ENCODE measurements at regions not wholly inside any gene's neighbourhood (a gene's known extent, or its start where the extent isn't known, plus 50 kb on each side); places are given as distances from the start of the nearest gene placed in this dataset.

DNA sequence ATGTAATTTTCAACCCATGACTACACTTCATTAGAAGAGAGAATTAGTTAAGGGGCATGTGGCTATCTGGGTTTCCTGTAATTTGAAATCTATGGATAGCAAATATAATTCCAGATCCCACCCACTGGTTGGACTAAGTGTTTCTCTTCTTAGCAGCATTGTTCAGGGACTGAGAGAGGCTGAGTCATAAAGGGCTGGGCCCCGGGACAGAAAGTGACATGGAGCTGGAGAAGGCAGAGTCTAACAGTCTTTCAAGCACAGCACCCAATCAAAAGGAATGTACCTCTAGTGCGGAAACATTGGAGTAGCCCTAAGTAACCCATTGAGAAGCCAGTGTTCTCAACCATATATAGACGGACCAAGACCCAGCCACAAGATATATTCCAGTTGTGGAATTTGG is 363.9 kb downstream of the DHX35 start:
- ATAC-seq (no peak), DNase-seq (no peak)
- Histone ChIP-seq H3K27ac (ENCODE audit: low read depth, low read length) (no peak overlapping the region), H3K4me1 (ENCODE audit: control insufficient read depth in 2 of 2, insufficient read depth in 2 of 2, low read length in 2 of 2) (no peaks in the 10 kb centered on the region), H3K9me3 (ENCODE audit: control insufficient read depth in 2 of 3, low read length in 3 of 3) (no peaks in the 10 kb centered on the region), H3K27me3 (ENCODE audit: control insufficient read depth in 2 of 2, insufficient read depth in 2 of 2, low read length in 2 of 2) (no peaks in the 10 kb centered on the region), H3K36me3 (ENCODE audit: control insufficient read depth in 2 of 3, insufficient read depth in 3 of 3, low read length in 3 of 3) (no peaks in the 10 kb centered on the region), H3K4me3 (ENCODE audit: low read length) (no peak overlapping the region)
- Mint-ChIP-seq H3K9me3 (peaks cover 0 to 2% (median 0%) of the 10 kb centered on the region in 11 donors), H3K4me1 (no peaks in the 10 kb centered on the region), H3K36me3 (no peaks in the 10 kb centered on the region), H3K4me3 (no peak overlapping the region), H3K27ac (no peak overlapping the region), H3K27me3 (peaks cover 0 to 27% (median 7%) of the 10 kb centered on the region in 5 donors)
- CTCF ChIA-PET: no interaction called here
- POLR2A ChIA-PET: no interaction called here
- intact Hi-C loops (cut with micrococcal nuclease): no loop called here

DNA sequence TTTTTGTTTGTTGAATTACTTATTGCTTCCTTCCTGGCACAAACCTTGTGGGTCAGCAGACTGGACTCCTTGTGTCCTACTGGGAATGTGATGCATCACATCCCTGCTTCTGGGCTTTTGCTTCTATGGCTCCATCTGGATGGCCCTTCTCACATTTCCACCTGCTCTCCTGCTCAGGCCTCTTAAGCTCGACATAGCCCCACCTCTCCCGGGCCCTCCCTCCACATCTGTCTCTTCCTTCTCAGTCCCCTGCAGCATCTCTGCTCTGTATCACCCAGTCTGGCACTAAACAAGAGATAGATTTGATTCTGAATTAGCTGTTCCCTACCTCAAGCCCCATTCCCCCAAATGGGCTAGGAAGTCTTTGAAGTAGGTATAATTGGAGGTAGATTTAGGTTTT is 356.8 kb downstream of the DHX35 start:
- intact Hi-C loops (cut with micrococcal nuclease): no loop called here
- POLR2A ChIA-PET: no interaction called here
- DNase-seq (no peak), ATAC-seq (no peak)
- Histone ChIP-seq H3K27me3 (ENCODE audit: control insufficient read depth in 2 of 2, insufficient read depth in 2 of 2, low read length in 2 of 2) (no peaks in the 10 kb centered on the region), H3K36me3 (ENCODE audit: control insufficient read depth in 2 of 3, insufficient read depth in 3 of 3, low read length in 3 of 3) (no peaks in the 10 kb centered on the region), H3K9me3 (ENCODE audit: control insufficient read depth in 2 of 3, low read length in 3 of 3) (no peaks in the 10 kb centered on the region), H3K4me3 (ENCODE audit: low read length) (no peak overlapping the region), H3K27ac (ENCODE audit: low read depth, low read length) (no peak overlapping the region), H3K4me1 (ENCODE audit: control insufficient read depth in 2 of 2, insufficient read depth in 2 of 2, low read length in 2 of 2) (no peaks in the 10 kb centered on the region)
- H3K4me3 Mint-ChIP-seq: no peak overlapping the region
- no peak overlapping the region for H3K27ac Mint-ChIP-seq
- no peaks in the 10 kb centered on the region for H3K4me1 Mint-ChIP-seq
- H3K9me3 Mint-ChIP-seq: peaks cover 0 to 2% (median 0%) of the 10 kb centered on the region in 11 donors
- no peaks in the 10 kb centered on the region for H3K36me3 Mint-ChIP-seq
- CTCF ChIA-PET: no interaction called here
- H3K27me3 Mint-ChIP-seq: peaks cover 4 to 16% (median 5%) of the 10 kb centered on the region in 5 donors

DNA sequence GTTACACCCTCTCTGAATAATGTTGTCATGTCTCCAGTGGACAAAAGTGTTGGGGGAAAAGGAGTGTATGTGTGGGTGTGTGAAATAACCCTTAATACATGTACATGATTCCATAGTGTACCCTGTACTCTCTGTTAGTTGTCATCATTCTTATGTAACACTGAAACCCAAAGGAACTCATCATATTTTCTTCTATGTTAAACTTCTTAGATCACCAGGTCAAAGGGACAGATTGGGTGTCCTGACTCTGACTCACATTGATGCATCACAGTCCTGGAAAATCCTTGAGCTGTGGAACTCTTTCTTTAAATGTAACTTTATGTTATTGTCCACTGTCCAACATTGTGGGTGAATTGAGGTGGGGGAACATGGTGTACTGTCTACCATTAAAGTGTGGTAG is 350.5 kb downstream of the DHX35 start:
- H3K27me3 Mint-ChIP-seq: peaks cover 5 to 20% (median 5%) of the 10 kb centered on the region in 5 donors
- DNase-seq (no peak), ATAC-seq (no peak)
- no peaks in the 10 kb centered on the region for H3K36me3 Mint-ChIP-seq
- no peaks in the 10 kb centered on the region for H3K27me3 ChIP-seq (ENCODE audit: control insufficient read depth in 2 of 2, insufficient read depth in 2 of 2, low read length in 2 of 2)
- CTCF ChIA-PET: no interaction called here
- no peak overlapping the region for H3K4me3 Mint-ChIP-seq
- H3K27ac Mint-ChIP-seq: no peak overlapping the region
- H3K36me3 ChIP-seq (ENCODE audit: control insufficient read depth in 2 of 3, insufficient read depth in 3 of 3, low read length in 3 of 3): no peaks in the 10 kb centered on the region
- no peaks in the 10 kb centered on the region for H3K4me1 ChIP-seq (ENCODE audit: control insufficient read depth in 2 of 2, insufficient read depth in 2 of 2, low read length in 2 of 2)
- no peak overlapping the region for H3K27ac ChIP-seq (ENCODE audit: low read depth, low read length)
- H3K4me1 Mint-ChIP-seq: no peaks in the 10 kb centered on the region
- peaks cover 0 to 5% (median 0%) of the 10 kb centered on the region in 11 donors for H3K9me3 Mint-ChIP-seq
- H3K4me3 ChIP-seq (ENCODE audit: low read length): no peak overlapping the region
- no peaks in the 10 kb centered on the region for H3K9me3 ChIP-seq (ENCODE audit: control insufficient read depth in 2 of 3, low read length in 3 of 3)
- intact Hi-C loops (cut with micrococcal nuclease): no loop called here
- POLR2A ChIA-PET: no interaction called here

DNA sequence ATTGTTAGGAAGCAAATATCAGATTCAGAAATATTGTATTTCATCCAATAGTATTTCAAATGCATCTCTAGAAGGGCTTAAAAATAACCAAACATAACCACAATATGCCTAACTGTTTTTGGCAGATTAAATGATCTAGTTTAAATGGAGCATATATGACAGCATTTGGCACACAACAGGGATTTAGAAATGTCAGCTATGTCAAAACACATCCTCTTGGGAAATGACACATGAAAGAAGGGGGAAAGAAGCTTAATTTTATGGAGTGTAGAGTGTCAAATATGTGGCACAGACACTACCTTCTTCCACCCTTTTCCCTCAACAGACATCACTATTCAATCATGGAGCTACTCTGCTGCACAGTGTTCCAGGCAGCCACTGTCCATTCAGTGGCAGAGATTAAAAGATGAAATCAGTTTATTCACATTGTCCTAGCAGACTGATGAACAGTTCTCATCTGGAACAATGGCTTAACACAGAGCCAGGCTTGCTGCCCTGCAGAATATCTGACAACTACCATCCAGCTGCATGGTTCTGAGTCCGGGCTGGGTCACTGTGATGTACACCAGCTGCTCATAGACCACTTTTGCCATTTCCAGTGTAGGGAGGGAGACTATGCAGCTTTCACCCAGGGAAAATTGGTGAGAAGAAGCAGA is 349.8 kb downstream of the DHX35 start:
- Histone ChIP-seq H3K36me3 (ENCODE audit: control insufficient read depth in 2 of 3, insufficient read depth in 3 of 3, low read length in 3 of 3) (no peaks in the 10 kb centered on the region), H3K4me1 (ENCODE audit: control insufficient read depth in 2 of 2, insufficient read depth in 2 of 2, low read length in 2 of 2) (no peaks in the 10 kb centered on the region), H3K9me3 (ENCODE audit: control insufficient read depth in 2 of 3, low read length in 3 of 3) (no peaks in the 10 kb centered on the region), H3K4me3 (ENCODE audit: low read length) (no peak overlapping the region), H3K27me3 (ENCODE audit: control insufficient read depth in 2 of 2, insufficient read depth in 2 of 2, low read length in 2 of 2) (no peaks in the 10 kb centered on the region), H3K27ac (ENCODE audit: low read depth, low read length) (no peak overlapping the region)
- DNase-seq: no peak
- ChIA-PET CTCF (no interaction called here), POLR2A (no interaction called here)
- Mint-ChIP-seq H3K4me3 (no peak overlapping the region), H3K9me3 (peaks cover 0 to 5% (median 0%) of the 10 kb centered on the region in 11 donors), H3K4me1 (no peaks in the 10 kb centered on the region), H3K27me3 (peaks cover 2 to 16% (median 10%) of the 10 kb centered on the region in 5 donors), H3K27ac (no peak overlapping the region), H3K36me3 (no peaks in the 10 kb centered on the region)
- intact Hi-C loops (cut with micrococcal nuclease): no loop called here
- ATAC-seq: no peak

DNA sequence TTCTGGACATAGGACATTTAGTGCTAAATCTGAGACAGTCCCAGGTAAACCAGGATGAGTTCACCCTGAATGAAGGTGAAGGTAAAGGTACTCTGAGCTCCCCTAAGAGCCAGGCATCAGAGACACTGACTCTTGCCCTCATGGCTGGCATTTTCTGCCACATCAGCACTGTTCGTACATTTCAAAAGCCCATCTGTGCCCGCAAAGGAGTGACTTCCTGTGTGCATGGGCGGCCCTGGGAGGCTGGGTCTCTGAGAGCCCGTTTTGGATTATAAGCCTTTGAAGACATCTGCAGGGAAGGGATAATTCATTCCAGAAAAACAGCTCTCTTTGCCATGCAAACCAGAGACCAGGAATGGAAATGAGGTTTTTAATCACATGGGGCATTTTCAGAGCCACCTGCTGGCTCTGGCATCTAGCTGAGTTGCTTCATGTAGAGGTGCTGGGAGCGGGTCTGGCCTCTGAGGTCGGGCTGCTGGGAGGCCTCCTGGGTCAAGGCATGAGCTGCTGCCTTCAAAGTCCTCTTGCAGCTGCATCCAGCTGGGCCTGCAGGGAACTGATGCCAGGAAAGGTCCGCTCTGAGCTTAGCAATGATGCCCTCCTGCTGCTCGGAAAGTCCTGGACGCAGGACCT is 348.3 kb downstream of the DHX35 start:
- H3K4me3 ChIP-seq (ENCODE audit: low read length): no peak overlapping the region
- no peaks in the 10 kb centered on the region for H3K36me3 Mint-ChIP-seq
- no peak overlapping the region for H3K27ac ChIP-seq (ENCODE audit: low read depth, low read length)
- no peaks in the 10 kb centered on the region for H3K27me3 ChIP-seq (ENCODE audit: control insufficient read depth in 2 of 2, insufficient read depth in 2 of 2, low read length in 2 of 2)
- CTCF ChIA-PET: no interaction called here
- H3K4me1 ChIP-seq (ENCODE audit: control insufficient read depth in 2 of 2, insufficient read depth in 2 of 2, low read length in 2 of 2): no peaks in the 10 kb centered on the region
- POLR2A ChIA-PET: no interaction called here
- H3K27me3 Mint-ChIP-seq: peaks cover 2 to 21% (median 8%) of the 10 kb centered on the region in 5 donors
- no peak overlapping the region for H3K4me3 Mint-ChIP-seq
- intact Hi-C loops (cut with micrococcal nuclease): no loop called here
- H3K4me1 Mint-ChIP-seq: no peaks in the 10 kb centered on the region
- DNase-seq: no peak
- H3K36me3 ChIP-seq (ENCODE audit: control insufficient read depth in 2 of 3, insufficient read depth in 3 of 3, low read length in 3 of 3): no peaks in the 10 kb centered on the region
- no peak overlapping the region for H3K27ac Mint-ChIP-seq
- ATAC-seq: no peak
- H3K9me3 Mint-ChIP-seq: peaks cover 0 to 5% (median 0%) of the 10 kb centered on the region in 11 donors
- no peaks in the 10 kb centered on the region for H3K9me3 ChIP-seq (ENCODE audit: control insufficient read depth in 2 of 3, low read length in 3 of 3)

DNA sequence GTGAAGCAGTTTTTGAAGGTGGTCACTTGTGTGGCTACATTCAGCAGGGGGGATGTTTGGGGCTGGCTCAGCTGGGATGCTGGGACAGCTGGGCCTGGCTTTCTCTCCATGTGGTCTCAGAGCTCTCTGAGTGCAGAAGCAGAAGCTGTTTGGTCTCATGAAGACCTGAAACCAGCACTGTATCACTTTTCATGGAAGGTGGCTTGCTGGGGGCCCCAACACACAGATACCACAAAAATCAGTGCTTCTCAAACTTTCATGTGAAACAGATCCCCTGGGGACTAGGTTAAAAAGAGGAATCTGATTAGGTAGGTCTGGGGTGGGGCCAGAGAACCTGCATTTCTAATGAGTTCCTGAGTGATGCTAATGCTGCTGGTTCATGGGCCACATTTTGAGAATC is 347.3 kb downstream of the DHX35 start:
- intact Hi-C loops (cut with micrococcal nuclease): no loop called here
- no peak overlapping the region for H3K4me3 Mint-ChIP-seq
- no peaks in the 10 kb centered on the region for H3K27me3 ChIP-seq (ENCODE audit: control insufficient read depth in 2 of 2, insufficient read depth in 2 of 2, low read length in 2 of 2)
- H3K36me3 ChIP-seq (ENCODE audit: control insufficient read depth in 2 of 3, insufficient read depth in 3 of 3, low read length in 3 of 3): no peaks in the 10 kb centered on the region
- ChIA-PET POLR2A (no interaction called here), CTCF (no interaction called here)
- no peak overlapping the region for H3K4me3 ChIP-seq (ENCODE audit: low read length)
- no peaks in the 10 kb centered on the region for H3K36me3 Mint-ChIP-seq
- H3K9me3 Mint-ChIP-seq: peaks cover 0 to 5% (median 0%) of the 10 kb centered on the region in 11 donors
- no peaks in the 10 kb centered on the region for H3K4me1 Mint-ChIP-seq
- no peak for DNase-seq
- H3K27me3 Mint-ChIP-seq: peaks cover 2 to 25% (median 8%) of the 10 kb centered on the region in 5 donors
- no peaks in the 10 kb centered on the region for H3K9me3 ChIP-seq (ENCODE audit: control insufficient read depth in 2 of 3, low read length in 3 of 3)
- no peak overlapping the region for H3K27ac Mint-ChIP-seq
- no peak overlapping the region for H3K27ac ChIP-seq (ENCODE audit: low read depth, low read length)
- ATAC-seq: no peak
- H3K4me1 ChIP-seq (ENCODE audit: control insufficient read depth in 2 of 2, insufficient read depth in 2 of 2, low read length in 2 of 2): no peaks in the 10 kb centered on the region

DNA sequence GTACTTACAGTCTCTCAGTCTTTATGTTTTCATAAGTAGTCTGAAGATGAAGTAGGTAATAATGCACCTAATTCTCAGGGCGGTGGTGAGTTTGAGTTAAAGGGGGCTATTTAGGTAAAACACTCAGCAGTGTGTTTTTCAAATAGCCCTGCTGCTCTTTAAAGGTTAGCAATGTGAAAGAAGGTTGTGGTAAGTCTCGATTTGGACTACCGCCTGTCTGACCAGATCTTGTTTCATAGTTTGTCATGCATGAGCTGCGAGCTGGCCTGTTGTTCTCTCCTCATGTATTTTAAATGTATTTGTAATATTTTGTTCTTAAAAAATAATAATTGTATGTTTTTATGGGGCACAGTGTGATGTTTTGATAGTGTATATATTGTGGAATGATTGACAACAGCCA is 340.2 kb downstream of the DHX35 start:
- Histone ChIP-seq H3K27me3 (ENCODE audit: control insufficient read depth in 2 of 2, insufficient read depth in 2 of 2, low read length in 2 of 2) (no peaks in the 10 kb centered on the region), H3K4me1 (ENCODE audit: control insufficient read depth in 2 of 2, insufficient read depth in 2 of 2, low read length in 2 of 2) (no peaks in the 10 kb centered on the region), H3K36me3 (ENCODE audit: control insufficient read depth in 2 of 3, insufficient read depth in 3 of 3, low read length in 3 of 3) (no peaks in the 10 kb centered on the region), H3K4me3 (ENCODE audit: low read length) (no peak overlapping the region), H3K27ac (ENCODE audit: low read depth, low read length) (no peak overlapping the region), H3K9me3 (ENCODE audit: control insufficient read depth in 2 of 3, low read length in 3 of 3) (no peaks in the 10 kb centered on the region)
- no peaks in the 10 kb centered on the region for H3K4me1 Mint-ChIP-seq
- ATAC-seq (no peak), DNase-seq (no peak)
- ChIA-PET POLR2A (no interaction called here), CTCF (no interaction called here)
- intact Hi-C loops (cut with micrococcal nuclease): no loop called here
- no peak overlapping the region for H3K4me3 Mint-ChIP-seq
- no peak overlapping the region for H3K27ac Mint-ChIP-seq
- H3K27me3 Mint-ChIP-seq: peaks cover 0 to 17% (median 10%) of the 10 kb centered on the region in 5 donors
- H3K36me3 Mint-ChIP-seq: no peaks in the 10 kb centered on the region
- H3K9me3 Mint-ChIP-seq: no peaks in the 10 kb centered on the region

Data from naive thymus-derived CD4-positive, alpha-beta T cell (primary cell).